ENCODE measurements at regions not wholly inside any gene's neighbourhood (a gene's known extent, or its start where the extent isn't known, plus 50 kb on each side); places are given as distances from the start of the nearest gene placed in this dataset.

DNA sequence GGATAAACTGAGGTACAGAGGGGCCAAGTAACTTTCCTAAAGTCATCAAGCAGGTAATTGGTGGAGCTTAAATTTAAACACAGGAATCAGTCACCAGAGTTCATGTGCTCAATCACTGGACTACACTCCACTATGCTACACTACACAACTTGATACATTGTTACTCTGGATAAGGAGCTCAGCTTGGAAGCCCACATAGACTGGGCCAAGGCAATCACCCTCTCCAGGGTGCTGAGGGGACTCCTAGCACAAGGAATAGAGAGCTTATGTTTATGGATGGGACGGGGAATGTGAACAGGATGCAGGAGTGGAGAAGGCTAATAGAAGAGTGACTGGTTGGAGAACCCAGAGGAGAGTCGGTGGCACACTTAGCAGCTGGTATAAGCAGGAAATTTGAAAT, 113.5 kb upstream of the NFIB start:
- no peaks in the 10 kb centered on the region for H3K27me3 ChIP-seq (ENCODE audit: control insufficient read depth in 2 of 2, insufficient read depth in 2 of 2, low read length in 2 of 2)
- dilution Hi-C loops (cut with MboI; ENCODE audit: extremely low pct_ligation_motif_present, low sequenced_read_pairs): no loop called here
- intact Hi-C loops (cut with micrococcal nuclease): loop anchor here (5.0 kb wide), 1 partner anchor 55 kb away; no protein-coding TSS in a partner anchor

More for the DNA sequence above, 113.5 kb upstream of the NFIB start:
- Histone ChIP-seq H2AFZ (ENCODE audit: low read depth, low read length) (no peak overlapping the region), H3K27ac (ENCODE audit: insufficient read depth, low read depth, low read length) (no peak overlapping the region), H3K4me3 (replicated peaks in 1 of 3; ENCODE audit: insufficient read depth in 1 of 3, low read depth in 1 of 3, low read length in 3 of 3) (no peak overlapping the region), H3K9me1 (replicated peaks; ENCODE audit: control insufficient read depth, extremely low read depth, insufficient read depth, low read length) (no peaks in the 10 kb centered on the region), H3K9me3 (replicated peaks; ENCODE audit: control insufficient read depth, insufficient read depth, low read length) (no peaks in the 10 kb centered on the region), H3K36me3 (ENCODE audit: control insufficient read depth in 2 of 2, extremely low read depth in 1 of 2, insufficient read depth in 2 of 2, low read length in 2 of 2) (no peaks in the 10 kb centered on the region), H4K20me1 (replicated peaks; ENCODE audit: control insufficient read depth, extremely low read depth, insufficient read depth, low read length) (no peaks in the 10 kb centered on the region), H3K9ac (replicated peaks; ENCODE audit: extremely low read depth, insufficient read depth, low read length) (no peak overlapping the region), H3K4me1 (ENCODE audit: control insufficient read depth, extremely low read depth, insufficient read depth, low read length) (peaks cover 13% of the 10 kb centered on the region), H3K4me2 (ENCODE audit: insufficient read depth, low read length) (no peak overlapping the region), H3K79me2 (ENCODE audit: control insufficient read depth, insufficient read depth, low read length) (no peaks in the 10 kb centered on the region)
- no peak for TF ChIP-seq JUN (IDR thresholded peaks at IDR 0.05; ENCODE audit: borderline replicate concordance, insufficient read depth, insufficient read length, low read depth)
- TF ChIP-seq, protein P1, sequence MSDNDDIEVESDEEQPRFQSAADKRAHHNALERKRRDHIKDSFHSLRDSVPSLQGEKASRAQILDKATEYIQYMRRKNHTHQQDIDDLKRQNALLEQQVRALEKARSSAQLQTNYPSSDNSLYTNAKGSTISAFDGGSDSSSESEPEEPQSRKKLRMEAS (IDR thresholded peaks at IDR 0.05; ENCODE audit: insufficient read depth, insufficient read length): no peak
- no peak for TF ChIP-seq MYC (IDR thresholded peaks at IDR 0.05; ENCODE audit: low read depth, low read length)
- TF ChIP-seq, protein P2, sequence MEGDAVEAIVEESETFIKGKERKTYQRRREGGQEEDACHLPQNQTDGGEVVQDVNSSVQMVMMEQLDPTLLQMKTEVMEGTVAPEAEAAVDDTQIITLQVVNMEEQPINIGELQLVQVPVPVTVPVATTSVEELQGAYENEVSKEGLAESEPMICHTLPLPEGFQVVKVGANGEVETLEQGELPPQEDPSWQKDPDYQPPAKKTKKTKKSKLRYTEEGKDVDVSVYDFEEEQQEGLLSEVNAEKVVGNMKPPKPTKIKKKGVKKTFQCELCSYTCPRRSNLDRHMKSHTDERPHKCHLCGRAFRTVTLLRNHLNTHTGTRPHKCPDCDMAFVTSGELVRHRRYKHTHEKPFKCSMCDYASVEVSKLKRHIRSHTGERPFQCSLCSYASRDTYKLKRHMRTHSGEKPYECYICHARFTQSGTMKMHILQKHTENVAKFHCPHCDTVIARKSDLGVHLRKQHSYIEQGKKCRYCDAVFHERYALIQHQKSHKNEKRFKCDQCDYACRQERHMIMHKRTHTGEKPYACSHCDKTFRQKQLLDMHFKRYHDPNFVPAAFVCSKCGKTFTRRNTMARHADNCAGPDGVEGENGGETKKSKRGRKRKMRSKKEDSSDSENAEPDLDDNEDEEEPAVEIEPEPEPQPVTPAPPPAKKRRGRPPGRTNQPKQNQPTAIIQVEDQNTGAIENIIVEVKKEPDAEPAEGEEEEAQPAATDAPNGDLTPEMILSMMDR (IDR thresholded peaks at IDR 0.05; ENCODE audit: extremely low read depth in 1 of 2, insufficient read depth in 1 of 2, low read depth in 1 of 2, low read length in 2 of 2): no peak
- no peak for TF ChIP-seq POLR2AphosphoS5 (IDR thresholded peaks at IDR 0.05; ENCODE audit: insufficient read depth, low read depth, low read length)
- no peak for TF ChIP-seq GATA2 (IDR thresholded peaks at IDR 0.05; ENCODE audit: insufficient read depth, insufficient read length, low read depth, low read length)
- TF ChIP-seq FOS (IDR thresholded peaks at IDR 0.05; ENCODE audit: borderline replicate concordance, insufficient read depth, low read length): no peak
- no peak for TF ChIP-seq POLR2A (IDR thresholded peaks at IDR 0.05; ENCODE audit: low read depth, low read length)
- TF ChIP-seq EZH2 (IDR thresholded peaks at IDR 0.05; ENCODE audit: borderline replicate concordance, low read depth, low read length, severe bottlenecking): no peak
- DNase-seq (ENCODE audit: low read depth, low spot score): no peak
- CTCF ChIA-PET: interaction anchor here (0.6 to 2.6 kb wide), 12 partner anchors 9 to 1000 kb away, joined by 3 to 22 read pairs (median 3); no protein-coding TSS in a partner anchor
- POLR2A ChIA-PET: interaction anchor here (0.9 kb wide), 1 partner anchor 113 kb away, joined by 3 read pairs; no protein-coding TSS in a partner anchor
- no TSS peak for BruUV-seq (replicated peaks)
- no peak for FAIRE-seq
